Omental fat pad (tissue), 3 donors: ENCODE measurements at regions not wholly inside any gene's neighbourhood (a gene's known extent, or its start where the extent isn't known, plus 50 kb on each side); places are given as distances from the start of the nearest gene placed in this dataset.

Source experiments
- ATAC-seq: fragments of 150-250 bp; one replicate; pipeline ENCODE4 v1.9.1; 2016; ENCODE audit warnings: mild to moderate bottlenecking, moderate library complexity; ENCODE audit not compliant: low FRiP score
- DNase-seq: peaks from one replicate; pipeline ENCODE4 v3.0.0-alpha.2; 2019; ENCODE audit warnings: low spot score
- TF ChIP-seq, protein P1 (sequence below), 3 donors: fragments of 450-650 bp; IDR thresholded peaks; one replicate each; pipeline ENCODE4 v1.5.1; 2016 to 2017; ENCODE audit warnings: antibody characterized with exemption in 3 of 3, mild to moderate bottlenecking in 3 of 3, moderate library complexity in 2 of 3

- TF ChIP-seq, protein P1, sequence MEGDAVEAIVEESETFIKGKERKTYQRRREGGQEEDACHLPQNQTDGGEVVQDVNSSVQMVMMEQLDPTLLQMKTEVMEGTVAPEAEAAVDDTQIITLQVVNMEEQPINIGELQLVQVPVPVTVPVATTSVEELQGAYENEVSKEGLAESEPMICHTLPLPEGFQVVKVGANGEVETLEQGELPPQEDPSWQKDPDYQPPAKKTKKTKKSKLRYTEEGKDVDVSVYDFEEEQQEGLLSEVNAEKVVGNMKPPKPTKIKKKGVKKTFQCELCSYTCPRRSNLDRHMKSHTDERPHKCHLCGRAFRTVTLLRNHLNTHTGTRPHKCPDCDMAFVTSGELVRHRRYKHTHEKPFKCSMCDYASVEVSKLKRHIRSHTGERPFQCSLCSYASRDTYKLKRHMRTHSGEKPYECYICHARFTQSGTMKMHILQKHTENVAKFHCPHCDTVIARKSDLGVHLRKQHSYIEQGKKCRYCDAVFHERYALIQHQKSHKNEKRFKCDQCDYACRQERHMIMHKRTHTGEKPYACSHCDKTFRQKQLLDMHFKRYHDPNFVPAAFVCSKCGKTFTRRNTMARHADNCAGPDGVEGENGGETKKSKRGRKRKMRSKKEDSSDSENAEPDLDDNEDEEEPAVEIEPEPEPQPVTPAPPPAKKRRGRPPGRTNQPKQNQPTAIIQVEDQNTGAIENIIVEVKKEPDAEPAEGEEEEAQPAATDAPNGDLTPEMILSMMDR (IDR thresholded peaks at IDR 0.05) = no peak
- ATAC-seq (no peak), DNase-seq (no peak)
These were observed 548.2 kb upstream of the CLINT1 start for GRCh38 chr5:158406884-158407823.

GRCh38 chr5:158398360-158399201 lies 539.6 kb upstream of the CLINT1 start:
- ATAC-seq = no peak
- TF ChIP-seq, protein P1 (IDR thresholded peaks at IDR 0.05) = no peak
- DNase-seq = no peak

GRCh38 chr5:158397278-158397677 lies 538.3 kb upstream of the CLINT1 start:
- DNase-seq (no peak), ATAC-seq (no peak)
- TF ChIP-seq, protein P1 (IDR thresholded peaks at IDR 0.05) = no peak

GRCh38 chr5:158394102-158394501 lies 535.2 kb upstream of the CLINT1 start:
- no peak for ATAC-seq
- DNase-seq = no peak
- TF ChIP-seq, protein P1 (IDR thresholded peaks at IDR 0.05) = no peak

GRCh38 chr5:158393457-158393856 lies 534.5 kb upstream of the CLINT1 start:
- no peak for DNase-seq
- no peak for ATAC-seq
- TF ChIP-seq, protein P1 (IDR thresholded peaks at IDR 0.05) = no peak

DNA sequence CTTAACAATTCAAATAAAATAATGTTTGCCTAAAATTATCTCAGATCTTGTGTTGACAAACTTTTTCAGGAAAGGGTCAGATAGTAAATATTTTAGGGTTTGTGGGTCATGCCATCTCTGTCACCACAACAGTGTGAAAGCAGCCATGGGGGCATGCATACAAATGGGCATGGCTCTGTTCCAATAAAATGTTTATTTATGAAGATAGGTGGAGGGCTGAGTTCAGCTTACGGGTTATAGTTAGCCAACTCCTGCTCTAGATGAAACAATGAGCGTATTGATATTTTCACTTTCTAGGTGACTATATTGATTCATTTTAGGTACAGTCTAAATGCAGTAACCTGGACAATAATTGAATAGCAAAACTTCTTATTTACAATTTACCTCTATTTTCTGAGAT lies 533.8 kb upstream of the CLINT1 start:
- DNase-seq (no peak), ATAC-seq (no peak)
- TF ChIP-seq, protein P1 (IDR thresholded peaks at IDR 0.05) = no peak
